GM20431 (cell line): ENCODE measurements at regions not wholly inside any gene's neighbourhood (a gene's known extent, or its start where the extent isn't known, plus 50 kb on each side); places are given as distances from the start of the nearest gene placed in this dataset.
"Not testable (repeated sequence)": the region's sequence is repeated elsewhere in the genome, so short reads cannot be mapped to it uniquely, and the experiment has no call there.

Source experiments
- in situ Hi-C: fragments of 300-500 bp; cut with MseI, MboI; formaldehyde crosslinking; loops from one replicate; pipeline ENCODE4 v1.15.0; 2020; ENCODE audit warnings: low sequenced_read_pairs; ENCODE audit not compliant: unreplicated experiment

- in situ Hi-C loops = no loop called here
These were observed 84.0 kb upstream of the LRFN2 start for GRCh38 chr6:40671001-40671693.

DNA sequence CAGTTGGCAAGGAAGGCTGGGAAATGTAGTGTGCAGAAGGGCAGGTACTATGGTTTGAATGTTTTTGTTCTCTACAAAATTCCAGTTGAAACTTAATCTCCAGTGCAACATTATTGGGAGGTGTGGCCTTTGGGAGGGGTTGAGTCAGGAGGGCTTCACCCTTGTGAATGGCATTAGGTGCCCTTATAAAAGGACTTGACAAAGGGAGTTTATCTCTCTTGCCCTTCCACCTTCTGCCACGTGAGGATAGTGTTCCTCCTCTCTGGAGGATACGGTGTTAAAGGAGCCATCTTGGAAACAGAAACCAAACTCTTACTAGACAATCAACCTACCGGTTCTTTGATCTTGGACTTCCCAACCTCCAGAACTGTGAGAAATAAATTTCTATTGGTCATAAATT is 82.2 kb upstream of the LRFN2 start:
- in situ Hi-C loops = no loop called here

DNA sequence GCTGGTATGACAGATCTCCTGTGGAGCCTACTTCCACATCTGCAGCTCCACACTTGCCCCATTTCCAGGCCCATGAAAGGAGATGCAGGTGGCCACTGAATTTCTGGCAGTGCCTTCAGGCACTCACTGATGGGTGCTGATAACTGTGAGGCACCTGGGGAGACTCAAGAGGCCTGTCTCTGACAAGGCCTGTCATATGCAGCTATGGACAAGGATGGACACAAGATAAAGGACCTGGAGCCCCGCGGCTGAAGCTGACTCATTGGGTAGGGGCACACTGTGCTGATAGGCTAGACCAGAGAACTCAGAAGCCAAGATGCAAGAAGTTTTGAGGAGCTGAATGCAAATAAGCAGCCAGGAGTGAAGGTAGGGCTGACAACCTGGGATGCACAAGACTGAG is 81.0 kb upstream of the LRFN2 start:
- in situ Hi-C loops = no loop called here

DNA sequence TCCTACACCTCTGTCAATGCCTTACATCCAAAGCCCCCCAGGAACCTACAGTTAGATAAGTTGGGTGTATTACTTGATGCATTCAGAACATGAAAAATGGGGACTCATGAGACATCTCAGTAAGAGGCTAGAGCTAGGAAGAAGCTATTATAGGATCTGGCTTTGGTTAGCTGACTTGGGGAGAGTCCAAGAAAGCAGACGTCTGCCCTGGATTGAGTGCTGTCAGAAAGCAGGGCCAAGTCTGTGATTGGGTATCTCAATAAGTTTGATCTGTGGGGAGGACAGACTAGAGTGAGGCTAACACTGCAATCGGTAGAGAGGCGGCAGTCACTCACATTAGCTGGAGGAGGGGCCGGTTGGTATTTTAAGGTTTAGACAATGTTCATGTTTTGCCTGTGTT is 79.4 kb upstream of the LRFN2 start:
- in situ Hi-C loops = no loop called here

DNA sequence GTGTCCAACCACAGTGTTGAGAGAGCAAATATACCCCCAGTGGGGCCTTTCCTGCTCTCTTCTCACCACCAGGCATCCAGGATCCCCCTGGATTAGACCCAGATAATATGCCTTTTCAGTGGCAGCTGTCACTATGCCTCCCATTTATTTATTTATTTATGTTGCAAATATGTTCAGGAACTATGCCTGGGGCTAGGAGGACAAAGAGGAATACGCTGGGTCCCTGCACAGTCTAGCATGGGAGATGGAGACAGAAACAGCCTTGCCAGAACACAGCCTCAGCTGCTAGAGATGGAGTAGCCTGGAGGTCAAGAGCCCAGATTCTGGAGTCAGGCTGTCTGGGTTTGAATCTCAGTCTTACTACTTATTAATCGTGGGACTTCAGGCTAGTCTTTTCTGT is 74.6 kb upstream of the LRFN2 start:
- in situ Hi-C loops = no loop called here

- in situ Hi-C loops = not testable (repeated sequence)
These were observed 69.6 kb upstream of the LRFN2 start for GRCh38 chr6:40656772-40657171.

DNA sequence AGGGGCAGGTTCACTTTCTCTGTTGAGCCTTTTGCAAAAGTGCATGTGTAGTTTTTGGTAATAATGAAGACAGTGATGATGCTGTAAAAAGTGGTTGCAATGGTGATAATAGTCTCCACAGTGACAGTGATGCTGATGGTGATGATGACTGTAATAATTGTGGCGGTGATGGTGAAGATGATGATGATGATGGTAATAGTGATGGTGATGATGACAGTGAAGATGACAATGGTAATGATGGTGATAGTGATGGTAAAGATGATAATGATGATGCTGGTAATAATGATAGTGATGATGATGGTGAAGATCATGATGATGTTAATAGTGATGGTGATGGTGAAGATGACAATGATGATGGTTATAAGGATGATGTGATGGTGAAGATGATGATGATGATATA is 67.7 kb upstream of the LRFN2 start:
- in situ Hi-C loops = no loop called here

DNA sequence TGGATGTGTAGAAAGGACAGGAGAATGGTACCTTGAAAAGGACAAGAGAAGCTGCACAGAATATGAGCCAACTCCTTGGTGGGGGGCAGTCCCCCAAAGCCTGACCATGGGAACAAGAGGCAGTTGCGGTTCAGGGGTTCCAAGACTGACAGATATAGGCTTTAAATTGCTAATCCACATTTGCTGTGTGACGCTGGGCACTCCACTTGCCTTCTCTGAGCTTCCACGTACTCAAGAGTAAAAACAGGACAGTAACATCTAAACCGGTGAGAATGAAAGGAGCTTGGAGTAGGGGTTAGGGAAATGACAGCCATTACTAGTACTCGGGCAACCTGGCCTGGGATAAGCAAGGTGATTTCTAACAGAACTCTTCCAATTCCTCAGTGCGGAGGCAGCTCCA is 57.9 kb upstream of the LRFN2 start:
- in situ Hi-C loops = no loop called here

- in situ Hi-C loops = no loop called here
These were observed 55.7 kb upstream of the LRFN2 start for GRCh38 chr6:40642837-40643236.

DNA sequence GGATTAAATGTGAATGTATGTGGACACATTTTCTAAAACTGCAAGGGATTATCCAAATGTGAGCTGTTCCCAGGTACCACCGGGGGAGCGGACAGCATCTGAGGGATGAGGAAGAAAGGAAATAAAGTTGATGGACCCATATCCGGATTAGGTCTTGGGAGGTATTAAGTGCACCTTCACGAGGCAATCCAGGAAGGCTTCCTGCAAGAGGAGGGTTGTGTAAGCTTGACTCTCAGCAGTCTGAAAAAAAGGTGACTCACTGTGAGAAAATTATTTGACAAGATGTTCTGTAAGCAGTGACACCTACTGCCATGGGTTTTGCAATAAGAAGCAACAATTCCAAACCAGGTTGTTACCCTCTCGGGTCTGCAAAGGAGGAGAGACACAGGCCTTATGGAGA is 55.0 kb upstream of the LRFN2 start:
- in situ Hi-C loops = no loop called here

- in situ Hi-C loops = no loop called here
These were observed 53.5 kb upstream of the LRFN2 start for GRCh38 chr6:40640599-40641227.
